ENCODE measurements at regions not wholly inside any gene's neighbourhood (a gene's known extent, or its start where the extent isn't known, plus 50 kb on each side); places are given as distances from the start of the nearest gene placed in this dataset.

- TF ChIP-seq CTCF (IDR thresholded peaks at IDR 0.05) (no peak), POLR2A (IDR thresholded peaks at IDR 0.05) (no peak)
Measured at GRCh38 chr21:16606271-16606670, 876.5 kb downstream of the USP25 start.
